GM18907 (cell line): ENCODE measurements at regions not wholly inside any gene's neighbourhood (a gene's known extent, or its start where the extent isn't known, plus 50 kb on each side); places are given as distances from the start of the nearest gene placed in this dataset.
"Not testable (repeated sequence)": the region's sequence is repeated elsewhere in the genome, so short reads cannot be mapped to it uniquely, and the experiment has no call there.

Source experiments
- ATAC-seq: cut with Tn5 transposase; IDR thresholded peaks from one replicate; pipeline ENCODE4 v1.9.1; 2021; ENCODE audit warnings: mild to moderate bottlenecking, moderate library complexity; ENCODE audit not compliant: unreplicated experiment

GRCh38 chr2:181789827-181790448 is 101.6 kb upstream of the ITPRID2 start:
- ATAC-seq: no peak

GRCh38 chr2:181790716-181791649 is 100.5 kb upstream of the ITPRID2 start:
- ATAC-seq: peak; percentile 98

DNA sequence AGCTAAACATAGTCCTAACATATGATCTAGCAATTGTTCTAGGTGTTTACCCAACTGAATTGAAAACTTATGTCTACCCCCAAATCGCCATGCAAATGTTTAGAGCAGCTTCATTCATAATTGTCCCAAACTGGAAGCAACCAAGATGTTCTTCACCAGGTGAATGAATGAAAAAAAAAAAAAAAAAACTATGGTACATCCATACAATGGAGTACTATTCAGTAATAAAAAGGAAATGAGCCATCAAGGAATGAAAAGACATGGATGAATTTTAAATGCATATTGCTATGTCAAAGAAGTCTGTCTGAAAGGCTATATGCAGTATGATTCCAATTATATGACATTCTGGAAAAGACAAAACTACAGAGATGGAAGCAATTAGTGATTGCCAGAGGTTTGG is 98.6 kb upstream of the ITPRID2 start:
- no peak for ATAC-seq

DNA sequence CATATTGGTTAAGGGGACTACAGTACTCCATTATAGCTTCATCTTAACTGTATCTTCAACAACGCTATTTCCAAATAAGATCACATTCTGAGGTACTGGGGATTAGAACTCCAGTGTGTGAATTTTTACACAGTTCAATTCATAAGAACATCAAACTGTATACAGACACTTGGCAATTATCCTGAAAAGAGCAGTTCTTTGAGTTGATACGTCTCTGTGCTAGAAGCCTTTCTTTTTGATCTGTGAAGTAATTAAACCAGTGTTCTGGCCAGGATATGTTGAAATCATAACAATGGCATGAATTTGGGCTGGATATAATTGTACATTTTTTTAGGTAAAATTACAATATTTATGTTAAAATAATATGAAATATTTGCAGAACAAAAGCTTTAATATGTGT is 93.5 kb upstream of the ITPRID2 start:
- no peak for ATAC-seq

GRCh38 chr2:181802300-181802699 is 89.2 kb upstream of the ITPRID2 start:
- not testable (repeated sequence) for ATAC-seq

- not testable (repeated sequence) for ATAC-seq
These were observed 87.4 kb upstream of the ITPRID2 start for GRCh38 chr2:181803903-181804799.

GRCh38 chr2:181805228-181806038 is 86.1 kb upstream of the ITPRID2 start:
- ATAC-seq: no peak

- no peak for ATAC-seq
These were observed 85.5 kb upstream of the ITPRID2 start for GRCh38 chr2:181806039-181806392.

DNA sequence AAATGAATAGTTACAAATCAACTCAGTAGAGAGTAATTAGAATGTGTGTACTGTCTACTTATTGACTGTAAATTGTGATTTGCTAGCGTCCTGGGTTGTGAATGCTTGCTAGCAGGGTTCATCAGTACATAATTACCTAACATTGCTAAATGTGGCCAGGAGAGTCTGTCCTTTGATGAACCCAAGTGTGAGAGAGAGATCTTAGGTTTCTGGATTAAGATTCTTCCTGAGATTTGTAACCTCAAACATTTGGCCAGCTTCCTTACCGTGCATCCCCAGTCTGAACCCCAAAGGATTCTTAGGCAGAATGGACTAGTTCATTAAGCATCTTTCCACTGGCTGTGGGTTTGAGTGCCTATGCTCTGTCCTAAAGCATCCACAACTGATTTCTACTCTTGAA is 84.0 kb upstream of the ITPRID2 start:
- ATAC-seq: no peak

GRCh38 chr2:181810823-181811695 is 80.5 kb upstream of the ITPRID2 start:
- ATAC-seq: no peak

DNA sequence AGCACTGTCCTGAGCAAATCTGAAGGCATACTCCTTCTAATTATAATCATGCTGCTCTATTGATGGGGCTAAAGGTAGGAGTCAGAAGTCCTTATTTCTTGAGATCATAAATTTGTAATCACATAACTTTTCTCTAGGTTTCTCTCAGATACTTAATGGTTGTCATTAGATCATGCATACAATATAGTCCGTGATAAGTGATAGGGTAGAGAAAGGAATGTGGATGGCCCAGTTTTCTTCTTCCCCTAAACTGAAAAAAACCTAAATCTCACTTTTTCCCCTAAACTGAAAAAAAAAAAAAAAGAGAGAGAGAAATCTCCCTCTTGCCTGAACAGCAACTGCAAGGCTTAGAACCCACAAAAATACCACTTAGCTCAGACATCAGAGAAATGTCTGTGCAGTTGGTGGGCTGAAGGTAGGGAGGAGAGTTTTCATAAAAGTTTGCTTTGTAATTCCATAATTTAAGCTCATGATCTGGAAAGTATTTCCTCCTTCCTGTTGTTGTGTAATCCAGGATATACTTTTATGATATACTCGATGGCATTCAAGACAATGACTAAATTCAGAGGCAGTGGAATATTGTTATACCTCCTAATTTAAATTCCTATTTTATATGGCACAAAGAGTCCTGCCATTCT is 79.3 kb upstream of the ITPRID2 start:
- no peak for ATAC-seq

DNA sequence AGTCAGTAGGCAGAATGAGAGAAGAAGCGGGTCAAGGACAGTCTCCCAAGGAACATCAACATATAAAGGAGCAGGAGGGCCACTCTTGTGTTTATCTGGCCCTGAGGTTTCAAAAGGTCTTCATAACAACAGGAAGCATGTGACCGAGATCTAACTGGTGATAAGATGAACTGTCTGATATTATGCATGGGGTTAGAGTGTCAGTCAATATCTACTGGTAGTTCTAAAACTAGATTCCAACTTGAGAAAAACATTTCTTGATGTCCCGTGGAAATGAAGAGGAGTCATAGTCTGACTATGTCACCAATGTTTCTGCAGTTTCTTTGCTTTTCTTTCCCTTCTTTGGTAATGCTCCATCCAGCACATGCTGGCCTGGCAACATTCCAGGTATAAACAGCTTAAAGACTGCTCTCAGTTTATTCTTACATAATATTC is 77.5 kb upstream of the ITPRID2 start:
- ATAC-seq: no peak

DNA sequence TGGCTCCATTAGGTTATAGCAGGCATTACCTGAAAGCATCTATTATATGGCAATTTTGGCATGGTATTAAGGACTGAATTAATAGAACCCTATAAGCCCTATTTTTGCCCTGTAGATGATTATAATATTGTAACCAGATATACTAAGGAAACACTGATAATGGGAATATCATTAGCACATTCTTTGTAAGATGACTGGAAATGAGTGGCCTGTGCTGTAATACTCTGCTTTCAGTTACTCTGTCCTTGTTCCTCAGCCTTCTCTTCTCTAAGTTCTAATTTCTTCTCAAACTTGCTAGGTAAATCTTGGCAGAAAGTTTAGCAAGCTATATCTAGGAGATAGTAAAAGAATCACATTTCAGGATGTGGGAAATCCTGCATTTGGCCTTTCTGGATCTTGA is 74.0 kb upstream of the ITPRID2 start:
- no peak for ATAC-seq

DNA sequence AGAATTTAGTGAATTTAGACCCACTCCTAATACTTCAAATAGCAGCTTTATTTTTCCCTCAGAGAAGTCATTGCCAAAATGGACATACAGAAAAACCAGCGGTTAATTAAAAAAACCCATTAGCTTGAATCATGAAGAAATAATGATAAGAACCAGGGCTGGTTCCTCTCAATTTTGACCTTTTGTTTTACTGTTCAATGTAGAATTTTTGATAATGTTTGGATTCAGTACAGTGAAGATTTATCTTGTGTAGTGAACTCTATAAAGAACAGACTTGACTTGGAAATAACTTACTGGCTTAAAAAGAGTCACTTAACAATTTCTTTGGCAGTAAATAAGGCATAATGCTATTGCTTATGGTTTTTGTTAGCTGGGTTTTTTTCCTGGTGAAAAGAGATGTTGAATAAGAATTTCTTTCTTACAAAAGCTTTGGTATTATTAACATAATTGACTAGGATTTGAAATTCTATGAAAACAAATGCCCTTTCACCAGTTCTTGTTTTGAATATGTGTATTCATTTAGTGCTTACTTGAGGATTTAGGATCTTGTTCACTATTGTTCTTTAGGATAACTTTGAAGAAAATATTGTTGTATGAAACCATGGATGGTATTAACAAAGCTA is 73.4 kb upstream of the ITPRID2 start:
- ATAC-seq: no peak

DNA sequence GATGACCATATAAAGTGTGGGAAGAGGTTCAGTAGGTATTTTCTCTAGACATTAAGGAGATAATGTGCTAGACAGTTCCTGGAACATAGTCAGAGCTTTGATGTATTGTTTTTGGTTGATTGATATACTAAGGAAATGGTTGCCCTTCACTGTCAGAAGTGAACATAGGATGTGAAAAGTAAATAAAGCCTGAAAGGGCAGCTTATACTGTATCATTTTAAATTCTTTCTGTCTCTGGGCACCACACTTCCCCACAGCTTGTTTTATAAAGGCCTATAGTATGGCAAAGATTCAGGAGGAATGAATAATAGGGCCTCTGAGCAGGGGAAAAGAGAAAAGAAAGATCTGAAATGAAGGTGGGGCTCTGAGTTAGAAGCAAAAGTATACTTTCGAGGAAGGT is 72.7 kb upstream of the ITPRID2 start:
- no peak for ATAC-seq

DNA sequence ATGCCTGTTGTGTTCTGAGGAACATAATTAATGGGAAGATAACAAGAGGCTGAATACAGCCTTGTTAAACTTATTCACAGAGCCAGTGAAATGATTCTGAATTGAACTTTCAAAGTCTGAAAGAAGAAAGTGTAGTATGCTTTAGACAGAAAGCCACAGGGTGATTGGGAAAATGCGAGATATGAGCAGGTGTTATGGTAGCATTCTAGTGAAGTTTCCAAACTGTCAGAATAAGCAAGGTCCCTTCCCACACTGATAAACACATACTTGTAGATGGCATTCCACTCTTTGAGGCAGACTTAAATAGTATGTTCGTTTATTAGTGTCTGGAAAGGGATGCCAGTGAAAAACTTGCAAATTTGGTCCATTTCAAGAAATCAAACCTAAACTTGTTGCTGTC is 70.5 kb upstream of the ITPRID2 start:
- ATAC-seq: no peak

GRCh38 chr2:181822097-181822496 is 69.4 kb upstream of the ITPRID2 start:
- no peak for ATAC-seq

DNA sequence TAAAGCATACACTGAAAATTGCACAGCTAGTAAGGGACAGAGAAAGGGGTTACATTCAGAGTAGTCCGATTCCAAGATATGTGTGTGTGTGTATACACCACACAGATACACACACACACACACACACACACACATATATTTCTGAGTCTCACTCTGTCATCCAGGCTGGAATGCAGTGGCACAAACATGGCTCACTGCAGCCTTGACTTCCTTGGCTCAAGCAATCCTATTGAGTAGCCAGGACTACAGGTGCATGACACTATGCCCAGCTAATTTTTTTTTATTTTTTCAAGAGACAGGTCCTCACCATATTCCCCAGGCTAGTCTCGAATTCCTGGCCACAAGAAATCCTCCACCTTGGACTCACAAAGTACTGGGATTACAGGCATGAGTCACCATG is 68.1 kb upstream of the ITPRID2 start:
- ATAC-seq: no peak
